ENCODE measurements at regions not wholly inside any gene's neighbourhood (a gene's known extent, or its start where the extent isn't known, plus 50 kb on each side); places are given as distances from the start of the nearest gene placed in this dataset.
"Not testable (repeated sequence)": the region's sequence is repeated elsewhere in the genome, so short reads cannot be mapped to it uniquely, and the experiment has no call there.

DNA sequence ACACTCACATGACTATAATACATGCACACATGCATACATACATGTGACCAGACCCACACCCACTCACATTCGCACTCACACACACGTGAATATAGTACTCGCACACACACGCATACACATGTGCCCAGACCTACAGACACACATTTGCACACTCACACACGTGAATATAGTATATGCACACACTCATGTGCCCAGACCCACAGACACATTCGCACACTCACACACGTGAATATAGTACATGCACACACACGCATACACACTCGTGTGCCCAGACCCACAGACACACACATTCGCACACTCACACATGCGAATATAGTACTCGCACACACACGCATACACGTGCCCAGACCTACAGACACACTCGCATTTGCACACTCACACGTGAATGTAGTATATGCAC is 186.9 kb downstream of the NPIPB11 start:
- intact Hi-C loops (cut with micrococcal nuclease): not testable (repeated sequence)

DNA sequence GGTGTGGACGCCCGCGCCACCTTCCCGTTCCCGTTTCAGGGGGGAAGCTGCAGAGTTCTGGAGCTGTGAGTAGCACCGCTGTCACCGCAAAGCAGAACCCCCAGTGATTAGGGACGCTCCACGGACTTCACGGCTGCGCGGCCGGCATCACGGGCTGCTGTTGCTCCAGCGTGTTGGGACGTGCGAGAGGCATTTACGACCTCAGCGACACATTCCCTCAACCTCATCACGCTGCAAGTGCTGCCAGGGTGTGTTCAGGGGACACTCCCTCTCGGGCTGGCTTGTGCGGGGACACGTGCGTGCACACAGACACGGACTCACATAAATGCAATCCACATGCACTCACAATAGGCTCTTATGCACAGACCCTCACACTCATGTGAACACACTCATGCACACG is 187.9 kb downstream of the NPIPB11 start:
- intact Hi-C loops (cut with micrococcal nuclease): not testable (repeated sequence)

DNA sequence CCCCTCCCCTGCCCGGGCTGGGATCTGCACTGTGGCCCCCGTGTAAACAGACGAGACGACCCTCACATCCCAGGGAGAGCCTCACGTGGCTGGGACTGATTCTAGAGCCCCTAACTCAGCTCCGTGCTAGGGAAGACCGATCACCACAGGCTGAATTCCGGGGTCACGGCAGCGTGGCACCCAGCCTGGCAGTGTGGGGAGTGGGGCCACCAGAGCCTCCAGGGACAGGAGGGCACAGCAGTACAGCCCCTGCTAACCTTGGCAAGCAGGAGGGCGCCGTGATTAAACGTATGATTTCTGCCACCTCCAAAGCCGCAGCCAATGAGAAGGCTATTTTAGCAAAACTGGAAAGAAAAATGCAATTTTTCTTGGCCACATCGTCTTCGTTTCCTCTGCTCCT is 188.3 kb downstream of the NPIPB11 start:
- intact Hi-C loops (cut with micrococcal nuclease): not testable (repeated sequence)

DNA sequence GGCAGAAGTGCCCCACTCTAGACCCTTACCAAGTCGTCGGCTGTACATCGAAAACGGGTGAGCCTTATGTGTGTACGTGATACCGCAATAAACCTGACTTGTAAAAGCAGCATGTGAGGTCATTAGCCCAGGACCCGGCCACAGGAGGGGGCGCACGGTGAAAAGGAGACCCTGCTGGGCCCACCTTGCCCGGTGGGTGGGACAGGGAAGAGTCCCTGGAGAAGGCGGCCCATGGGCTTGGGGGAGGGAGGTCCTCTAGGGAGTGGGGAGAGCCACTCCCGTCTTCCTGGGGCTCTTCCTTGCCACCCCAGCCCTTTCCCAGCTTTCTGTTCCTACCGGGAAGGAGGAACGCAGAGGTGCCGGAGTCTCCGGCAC is 188.8 kb downstream of the NPIPB11 start:
- intact Hi-C loops (cut with micrococcal nuclease): not testable (repeated sequence)

DNA sequence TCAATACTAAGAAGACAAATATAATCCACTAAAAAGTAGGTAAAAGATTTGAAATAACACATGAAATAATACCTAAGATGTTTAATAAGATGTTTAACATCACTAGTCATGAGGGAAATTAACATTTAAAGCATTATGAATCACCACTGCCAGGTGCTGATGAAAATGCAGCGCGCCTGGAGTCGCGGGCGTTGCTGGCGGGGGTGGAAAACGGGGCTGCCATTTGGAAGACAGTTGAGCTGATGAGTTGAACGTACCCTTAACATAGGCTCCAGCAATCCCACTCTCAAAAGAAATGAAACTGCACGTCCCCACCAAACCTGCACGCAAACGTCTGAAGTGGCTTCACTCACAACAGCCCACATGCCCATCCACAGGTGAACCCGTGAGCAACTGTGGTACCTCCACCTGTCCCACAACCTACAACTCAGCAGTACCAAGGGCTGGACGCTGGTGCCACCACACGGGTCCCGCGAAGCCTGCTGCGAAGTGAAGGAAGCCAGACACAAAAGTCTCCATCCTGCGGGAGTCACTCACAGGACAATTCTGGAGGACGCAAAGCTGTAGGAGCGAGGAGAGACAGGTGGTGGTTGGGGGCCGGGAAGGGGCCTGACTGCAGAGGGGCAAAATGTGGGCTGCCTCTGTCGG is 189.3 kb downstream of the NPIPB11 start:
- intact Hi-C loops (cut with micrococcal nuclease): not testable (repeated sequence)

DNA sequence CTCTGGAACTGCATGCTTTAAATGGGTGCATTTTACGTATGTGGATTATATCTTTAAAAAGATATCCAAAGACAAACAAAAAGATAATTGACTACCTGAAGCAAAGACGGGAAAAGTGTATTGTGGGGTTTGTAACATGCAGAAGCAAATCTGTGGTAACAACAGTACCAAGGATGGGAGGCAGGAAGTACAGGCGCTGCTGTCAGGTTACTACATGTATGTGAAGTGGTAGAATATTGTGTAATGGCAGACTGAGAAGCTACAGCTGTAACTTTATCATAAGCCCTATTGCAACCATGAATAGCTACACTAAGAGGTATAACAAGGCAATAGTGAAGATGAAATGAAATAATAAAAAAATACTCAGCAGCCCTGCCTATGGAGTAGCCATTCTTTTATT is 192.7 kb downstream of the NPIPB11 start:
- intact Hi-C loops (cut with micrococcal nuclease): not testable (repeated sequence)

DNA sequence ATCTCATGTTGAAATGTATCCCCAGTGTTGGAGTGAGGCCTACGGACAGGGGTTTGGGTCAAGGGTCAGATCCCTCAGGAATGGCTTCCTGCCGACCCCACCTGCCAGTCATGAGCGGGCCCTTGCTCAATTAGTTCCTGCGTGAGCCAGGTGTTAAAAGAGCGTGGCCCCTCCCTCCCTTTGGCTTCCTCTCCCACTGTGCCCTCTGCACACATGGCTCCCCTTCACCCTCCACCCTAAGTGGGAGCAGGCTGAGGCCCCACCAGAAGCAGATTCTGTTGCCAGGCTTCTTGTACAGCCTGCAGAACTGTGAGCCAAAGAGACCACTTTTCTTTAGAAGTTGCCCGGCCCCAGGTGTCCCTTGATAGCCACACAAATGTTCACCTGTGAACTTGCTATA is 193.3 kb downstream of the NPIPB11 start:
- intact Hi-C loops (cut with micrococcal nuclease): not testable (repeated sequence)

DNA sequence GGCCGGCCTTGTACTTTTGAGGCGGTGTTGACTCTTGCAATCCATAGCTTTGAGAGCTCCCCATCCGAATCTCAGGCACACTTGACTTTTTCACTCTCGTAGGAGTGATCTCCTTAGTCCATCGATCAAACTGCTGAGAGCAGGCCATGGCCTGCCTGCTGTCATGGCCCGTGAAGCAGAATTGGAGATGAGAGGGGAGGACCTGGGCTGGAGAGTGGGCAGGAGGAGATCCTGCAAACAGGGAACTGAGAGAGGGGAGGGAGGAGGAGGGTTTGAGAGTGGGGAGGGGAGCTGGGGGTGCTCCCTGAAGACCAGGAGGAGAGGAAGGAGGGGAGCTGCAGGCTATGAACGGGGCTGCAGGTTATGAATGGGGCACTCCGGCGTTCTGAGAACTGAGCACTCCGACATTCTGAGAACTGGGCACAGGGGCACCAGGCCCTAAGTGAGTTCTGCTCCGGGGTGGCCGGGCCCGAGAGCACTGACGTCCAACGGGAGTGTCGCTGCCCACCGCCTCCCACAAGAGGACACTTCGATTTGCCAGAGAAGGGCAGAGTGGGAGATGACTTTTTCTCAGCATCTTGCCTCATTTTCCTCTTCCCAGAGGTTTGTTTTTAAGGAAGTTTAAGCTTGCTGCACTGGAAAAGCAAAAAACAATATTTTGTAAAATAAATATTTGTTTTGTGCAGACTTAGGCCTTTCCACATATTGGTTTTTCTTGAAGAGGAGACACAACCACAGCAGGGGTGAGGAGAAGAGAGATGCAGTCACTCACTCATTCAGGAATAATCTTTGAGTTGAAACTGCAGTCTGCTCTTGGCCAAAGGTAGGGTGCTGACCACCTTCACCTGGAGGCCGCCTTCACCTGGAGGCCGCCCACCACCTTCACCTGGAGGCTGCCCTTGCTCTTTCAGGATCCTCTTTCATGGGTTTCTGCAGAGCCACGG is 194.2 kb downstream of the NPIPB11 start:
- intact Hi-C loops (cut with micrococcal nuclease): not testable (repeated sequence)

DNA sequence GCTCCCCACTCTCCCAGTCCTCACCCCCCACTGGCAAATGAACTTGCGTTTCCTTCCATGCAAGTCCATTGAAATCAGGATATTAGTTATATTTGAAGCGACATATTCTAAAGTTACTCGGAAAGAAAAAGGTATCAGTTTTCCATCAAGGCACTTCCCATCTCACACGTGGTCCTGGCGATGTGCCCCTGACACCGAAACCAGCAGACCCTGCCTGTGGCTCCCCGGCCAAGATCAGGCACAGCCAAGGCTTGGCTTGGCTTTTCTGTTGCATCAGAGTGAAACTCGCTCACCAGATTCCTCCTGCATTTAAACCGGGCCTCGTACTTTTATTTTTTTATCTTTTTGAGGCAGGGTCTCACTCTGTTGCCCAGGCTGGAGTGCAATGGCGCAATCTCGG is 195.1 kb downstream of the NPIPB11 start:
- intact Hi-C loops (cut with micrococcal nuclease): not testable (repeated sequence)

DNA sequence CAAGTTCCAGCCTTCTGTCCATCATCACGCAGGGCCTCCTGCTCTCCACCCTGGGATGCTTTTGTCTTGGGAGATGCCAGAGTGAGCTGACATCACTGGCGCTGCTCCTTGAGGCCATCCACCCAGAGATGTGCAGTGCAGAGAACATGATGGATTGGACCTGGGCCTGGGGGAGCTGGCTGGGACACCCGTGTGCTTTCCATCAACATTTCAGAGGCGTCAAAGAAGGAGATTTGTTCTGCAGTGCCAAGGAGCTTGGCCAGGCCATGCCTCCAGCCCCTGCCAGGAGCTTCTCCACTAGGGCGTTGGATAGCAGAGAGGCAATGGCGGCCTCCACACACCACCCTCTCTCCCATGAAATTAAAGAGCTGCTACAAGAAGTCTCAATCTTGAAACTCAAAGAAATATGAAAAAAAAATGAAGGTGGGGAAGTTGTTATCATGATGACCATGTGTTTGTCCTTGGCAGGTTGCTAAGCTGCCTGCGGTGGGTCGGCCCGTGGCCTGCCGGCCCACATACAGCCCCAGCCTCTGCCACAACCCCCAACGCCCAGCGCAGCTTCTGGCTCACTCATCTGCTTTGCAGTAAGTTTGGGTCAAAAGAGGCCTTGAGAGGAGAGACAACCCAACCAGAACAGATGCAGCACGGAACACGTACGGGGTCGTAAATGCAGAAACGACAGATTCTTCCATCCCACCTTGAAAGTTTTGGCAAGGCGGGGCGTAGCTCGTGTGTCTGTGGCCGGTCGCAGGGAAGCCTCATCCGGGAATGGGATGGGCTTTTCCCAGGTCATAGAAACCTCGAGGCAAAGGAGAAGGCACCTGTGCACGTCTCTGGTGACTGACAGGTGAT is 196.0 kb downstream of the NPIPB11 start:
- intact Hi-C loops (cut with micrococcal nuclease): not testable (repeated sequence)

DNA sequence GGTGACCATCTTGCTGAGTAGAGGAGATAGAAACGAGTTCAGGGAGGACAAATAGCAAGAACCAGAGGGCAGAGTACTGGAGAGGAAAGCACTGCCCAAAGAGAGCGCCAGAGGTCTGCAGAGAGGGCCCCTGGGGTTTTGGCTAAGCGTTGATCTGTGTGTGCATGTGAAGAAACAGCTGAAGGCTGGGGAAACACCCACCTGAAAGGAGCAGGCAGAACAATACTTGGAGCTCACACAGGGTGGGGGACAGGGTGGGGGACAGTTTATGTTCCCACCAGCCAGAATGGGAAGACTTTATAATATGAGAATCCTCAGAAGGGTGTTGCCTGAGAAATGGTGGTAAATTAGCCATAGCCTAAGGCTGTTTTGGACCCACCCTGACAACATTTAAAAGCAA is 200.4 kb downstream of the NPIPB11 start:
- intact Hi-C loops (cut with micrococcal nuclease): not testable (repeated sequence)

DNA sequence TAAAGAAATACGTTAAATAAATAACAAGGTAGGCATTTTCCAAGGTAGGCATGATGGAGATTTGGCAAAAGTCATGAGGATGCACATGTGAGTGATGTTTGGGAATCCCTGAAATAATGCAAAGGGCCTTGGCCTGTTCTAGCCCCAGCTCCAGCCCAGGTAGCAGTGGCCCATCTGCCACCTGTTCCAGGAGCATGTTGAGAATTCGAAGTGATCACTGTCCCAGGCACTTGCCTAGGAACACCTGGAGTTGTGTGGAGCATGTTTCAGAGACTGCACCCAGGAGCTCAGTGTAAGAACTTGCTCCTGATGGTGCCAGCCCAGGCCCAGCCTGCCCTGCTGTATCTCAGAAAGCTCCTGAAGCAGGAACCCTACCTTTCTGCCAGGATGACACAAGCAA is 201.4 kb downstream of the NPIPB11 start:
- intact Hi-C loops (cut with micrococcal nuclease): not testable (repeated sequence)

DNA sequence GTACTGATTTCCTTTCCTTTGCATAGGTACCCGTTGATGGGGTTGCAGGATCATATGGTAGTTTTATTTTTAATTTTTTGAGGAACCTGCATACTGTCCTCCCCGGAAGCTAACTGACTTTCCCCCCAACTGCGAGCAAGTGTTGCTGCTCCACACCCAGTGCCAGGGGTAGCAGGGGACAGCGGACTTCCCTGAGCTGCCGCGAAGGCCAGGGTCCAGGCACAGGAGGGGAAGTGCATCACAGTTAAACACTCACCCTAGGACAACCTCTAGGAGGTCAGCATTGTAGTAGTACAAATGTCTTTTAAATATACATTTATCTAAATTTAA is 201.7 kb downstream of the NPIPB11 start:
- intact Hi-C loops (cut with micrococcal nuclease): no loop called here

DNA sequence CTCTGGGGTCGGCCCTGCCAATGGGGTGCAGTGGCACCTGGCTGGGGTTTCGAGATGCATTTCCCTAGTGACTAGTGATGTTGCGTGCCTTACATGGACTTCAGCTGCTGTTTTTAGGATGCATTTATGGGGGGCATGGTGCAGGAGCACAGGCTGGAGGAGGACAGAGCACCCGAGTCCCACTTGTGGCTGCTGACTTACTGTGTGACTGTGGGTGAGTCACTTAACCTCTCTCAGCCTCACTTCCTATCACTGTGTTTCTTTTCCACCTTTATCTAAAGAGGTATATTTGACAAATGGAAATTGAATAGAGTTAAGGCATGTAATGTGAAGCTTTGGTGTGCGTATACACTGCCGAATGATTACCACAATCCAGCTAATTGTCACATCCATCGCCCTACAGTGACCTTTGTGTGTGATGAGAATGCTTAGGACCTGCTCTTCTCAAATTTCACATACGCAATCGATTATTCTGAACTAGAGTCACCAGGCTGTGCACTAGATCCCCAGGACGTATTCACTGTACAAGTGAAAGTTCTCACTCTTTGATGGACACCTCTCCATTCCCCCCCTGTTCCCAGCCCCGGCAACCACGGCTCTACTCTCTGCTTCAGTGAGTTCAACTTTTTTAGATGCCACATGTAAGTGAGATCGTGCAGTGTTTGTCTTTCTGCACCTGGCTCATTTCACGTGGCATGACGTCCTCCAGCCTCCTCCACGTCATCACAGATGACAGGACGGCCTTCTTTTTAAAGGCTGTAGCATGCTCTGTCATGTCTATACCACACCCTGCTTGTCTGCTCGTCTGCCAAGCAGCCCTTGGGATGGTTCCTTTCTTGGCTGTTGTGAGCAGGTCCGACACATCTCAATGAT is 202.3 kb downstream of the NPIPB11 start:
- intact Hi-C loops (cut with micrococcal nuclease): not testable (repeated sequence)

DNA sequence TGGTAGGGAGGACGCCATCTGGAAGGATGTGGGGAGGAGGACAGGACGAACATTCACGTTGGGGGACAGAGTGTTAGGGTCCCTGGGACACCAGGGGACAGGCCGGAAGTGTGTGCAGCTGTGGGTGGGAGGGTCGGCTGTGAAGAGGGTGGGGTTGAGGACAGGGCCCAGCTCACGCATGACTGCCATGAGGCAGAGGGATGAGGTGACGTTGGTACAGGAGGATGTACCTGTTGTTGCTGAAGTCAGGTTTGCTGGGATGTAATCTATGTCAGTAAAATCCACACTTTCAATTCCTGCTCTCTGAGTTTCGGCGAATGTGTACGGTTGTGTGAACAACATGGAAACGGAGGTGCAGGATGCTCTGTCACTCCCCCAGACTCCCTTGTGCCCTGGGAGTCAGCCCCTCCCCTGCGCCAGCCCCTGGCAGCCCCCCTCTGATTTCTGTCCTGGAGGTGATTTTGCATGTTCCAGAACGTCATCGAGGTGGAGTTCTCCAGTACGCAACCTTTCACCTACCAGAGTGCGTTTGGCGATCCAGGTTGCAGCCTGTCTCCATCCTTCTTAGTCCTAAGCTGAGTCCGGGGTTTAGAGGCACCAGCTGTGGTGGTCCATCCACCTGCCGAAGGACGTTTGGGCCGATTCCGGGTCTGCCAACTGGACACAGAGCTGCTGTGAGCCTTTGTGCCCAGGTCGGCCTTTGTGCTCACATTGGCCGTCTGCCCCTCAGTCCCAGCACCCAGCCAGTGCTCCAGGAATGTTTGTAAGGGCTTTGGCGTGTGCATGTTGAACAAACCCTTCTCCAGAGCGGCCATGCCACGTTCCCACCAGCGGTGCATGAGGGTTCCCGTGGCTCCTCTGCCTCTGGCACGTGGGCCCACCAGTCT is 203.2 kb downstream of the NPIPB11 start:
- intact Hi-C loops (cut with micrococcal nuclease): not testable (repeated sequence)

DNA sequence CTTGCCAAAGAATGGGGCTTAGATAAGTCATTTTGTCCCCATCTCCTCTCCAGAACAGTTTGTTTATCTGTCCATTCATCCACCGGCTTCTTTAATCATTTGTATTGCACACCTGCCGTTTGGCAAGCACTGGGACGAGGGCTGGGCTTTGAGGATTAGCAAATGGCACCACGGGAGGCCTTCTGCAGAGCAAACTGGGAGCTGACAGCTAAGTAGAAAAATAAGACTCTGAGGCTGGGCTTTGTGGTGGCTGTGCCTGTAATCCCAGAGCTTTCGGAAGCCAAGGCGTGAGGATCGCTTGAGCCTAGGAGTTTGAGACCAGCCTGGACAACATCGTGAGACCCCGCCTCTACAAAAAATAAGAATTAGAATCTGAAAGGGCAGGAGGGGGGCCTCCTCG is 203.9 kb downstream of the NPIPB11 start:
- intact Hi-C loops (cut with micrococcal nuclease): not testable (repeated sequence)

DNA sequence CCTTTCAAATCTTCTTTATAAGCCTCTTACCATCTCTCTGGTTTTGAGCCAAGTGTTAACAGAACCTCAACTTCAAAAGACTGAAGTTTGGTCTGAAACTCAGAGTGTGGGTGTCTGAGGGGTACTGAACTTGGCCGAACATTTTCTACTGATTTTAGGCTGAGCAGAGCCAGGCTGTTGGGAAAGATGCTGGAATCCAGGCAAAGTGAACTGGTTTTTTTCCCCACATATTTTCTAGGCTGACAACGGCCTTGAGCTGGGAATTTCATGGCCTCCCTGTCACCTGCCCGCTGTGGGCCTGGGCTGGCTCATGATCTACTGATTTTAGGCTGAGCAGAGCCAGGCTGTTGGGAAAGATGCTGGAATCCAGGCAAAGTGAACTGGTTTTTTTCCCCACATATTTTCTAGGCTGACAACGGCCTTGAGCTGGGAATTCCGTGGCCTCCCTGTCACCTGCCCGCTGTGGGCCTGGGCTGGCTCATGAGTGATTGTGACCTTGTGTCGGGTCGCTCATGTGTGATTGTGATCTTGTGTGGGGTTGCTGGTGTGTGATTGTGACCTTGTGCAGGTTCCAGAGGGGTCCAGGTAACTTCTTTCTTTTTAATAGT is 204.4 kb downstream of the NPIPB11 start:
- intact Hi-C loops (cut with micrococcal nuclease): not testable (repeated sequence)

DNA sequence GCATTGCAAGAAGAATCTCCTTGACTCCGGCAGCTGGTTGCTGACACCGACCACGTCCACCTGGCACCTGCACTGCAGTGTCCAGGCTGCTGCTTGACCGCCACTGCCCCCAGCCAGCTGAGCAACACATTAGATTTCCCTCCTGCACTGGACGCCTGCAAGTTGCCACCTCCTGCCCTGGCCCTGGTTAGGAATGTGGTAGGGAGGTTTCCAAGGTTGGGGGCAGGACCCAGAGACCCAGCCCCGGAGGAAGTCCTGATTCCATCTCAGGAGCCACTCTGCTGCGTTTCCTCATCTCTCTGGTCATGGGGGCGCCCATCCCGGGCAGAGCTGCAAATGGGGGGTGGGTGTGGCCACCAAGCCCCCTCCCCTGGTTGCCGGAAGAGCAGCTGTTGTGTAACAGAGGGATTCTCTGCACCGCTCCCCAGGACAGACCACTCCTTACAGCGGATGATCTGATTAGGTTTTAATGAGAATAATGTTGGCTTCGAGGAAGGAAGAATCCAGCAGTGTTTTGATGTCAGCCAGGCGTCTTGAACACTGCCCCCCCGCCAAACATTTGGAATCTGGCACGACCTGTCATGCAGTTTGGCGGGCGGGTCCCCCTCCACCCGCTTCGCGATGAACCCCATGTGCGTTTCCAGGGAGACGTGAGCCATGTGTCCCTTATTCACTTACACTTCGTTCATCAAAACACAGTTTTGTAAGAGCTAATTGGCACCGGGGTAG is 205.1 kb downstream of the NPIPB11 start:
- intact Hi-C loops (cut with micrococcal nuclease): not testable (repeated sequence)

DNA sequence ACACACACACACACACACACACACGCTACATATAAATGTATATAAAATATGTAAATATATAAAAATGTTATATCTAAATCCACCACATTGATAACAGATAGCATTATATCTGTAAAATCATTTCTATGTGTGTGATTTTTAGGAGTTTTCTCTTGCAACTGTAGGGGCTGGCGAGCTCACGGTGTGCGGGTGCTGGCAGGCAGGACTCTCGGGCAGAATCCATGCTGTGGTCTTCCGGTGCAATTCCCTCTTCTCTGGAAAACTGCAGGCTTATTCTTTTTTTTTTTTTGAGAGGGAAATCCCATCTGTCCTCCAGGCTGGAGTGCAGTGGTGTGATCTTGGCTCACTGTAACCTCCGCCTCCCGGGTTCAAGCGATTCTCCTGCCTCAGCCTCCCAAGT is 205.8 kb downstream of the NPIPB11 start:
- intact Hi-C loops (cut with micrococcal nuclease): not testable (repeated sequence)
